GM21619 (cell line): ENCODE measurements at regions not wholly inside any gene's neighbourhood (a gene's known extent, or its start where the extent isn't known, plus 50 kb on each side); places are given as distances from the start of the nearest gene placed in this dataset.
"Not testable (repeated sequence)": the region's sequence is repeated elsewhere in the genome, so short reads cannot be mapped to it uniquely, and the experiment has no call there.

ENCODE experiments used
- ATAC-seq: cut with Tn5 transposase; IDR thresholded peaks from one replicate; pipeline ENCODE4 v1.9.1; 2021; ENCODE audit not compliant: unreplicated experiment

GRCh38 chr11:116352881-116353280, 419.9 kb downstream of the BUD13 start:
- ATAC-seq = no peak

- ATAC-seq = no peak
These were observed 424.6 kb downstream of the BUD13 start for GRCh38 chr11:116348226-116348625.

GRCh38 chr11:116345575-116345974, 427.2 kb downstream of the BUD13 start:
- ATAC-seq = no peak

GRCh38 chr11:116344601-116345000, 428.2 kb downstream of the BUD13 start:
- ATAC-seq = no peak

GRCh38 chr11:116343270-116343669, 429.5 kb downstream of the BUD13 start:
- no peak for ATAC-seq

- no peak for ATAC-seq
These were observed 430.6 kb downstream of the BUD13 start for GRCh38 chr11:116342148-116342547.

- ATAC-seq = no peak
These were observed 433.3 kb downstream of the BUD13 start for GRCh38 chr11:116339306-116340098.

GRCh38 chr11:116338500-116338899, 434.3 kb downstream of the BUD13 start:
- not testable (repeated sequence) for ATAC-seq

GRCh38 chr11:116336540-116336939, 436.2 kb downstream of the BUD13 start:
- no peak for ATAC-seq

GRCh38 chr11:116335891-116336290, 436.9 kb downstream of the BUD13 start:
- no peak for ATAC-seq

GRCh38 chr11:116335078-116335477, 437.7 kb downstream of the BUD13 start:
- ATAC-seq = no peak

GRCh38 chr11:116334596-116334995, 438.2 kb downstream of the BUD13 start:
- ATAC-seq = no peak

- no peak for ATAC-seq
These were observed 439.7 kb downstream of the BUD13 start for GRCh38 chr11:116333001-116333535.

- ATAC-seq = no peak
These were observed 440.4 kb downstream of the BUD13 start for GRCh38 chr11:116332391-116332790.

- no peak for ATAC-seq
These were observed 441.4 kb downstream of the BUD13 start for GRCh38 chr11:116331381-116331780.

GRCh38 chr11:116330439-116331185, 442.2 kb downstream of the BUD13 start:
- no peak for ATAC-seq

- ATAC-seq = no peak
These were observed 443.3 kb downstream of the BUD13 start for GRCh38 chr11:116329354-116330090.

GRCh38 chr11:116328851-116329250, 443.9 kb downstream of the BUD13 start:
- ATAC-seq = no peak

GRCh38 chr11:116328391-116328790, 444.4 kb downstream of the BUD13 start:
- no peak for ATAC-seq

GRCh38 chr11:116326146-116326545, 446.6 kb downstream of the BUD13 start:
- no peak for ATAC-seq

- ATAC-seq = no peak
These were observed 447.5 kb downstream of the BUD13 start for GRCh38 chr11:116325247-116325646.
